HG03039 (cell line): ENCODE measurements at regions not wholly inside any gene's neighbourhood (a gene's known extent, or its start where the extent isn't known, plus 50 kb on each side); places are given as distances from the start of the nearest gene placed in this dataset.
"Not testable (repeated sequence)": the region's sequence is repeated elsewhere in the genome, so short reads cannot be mapped to it uniquely, and the experiment has no call there.

ENCODE experiments used
- ATAC-seq: cut with Tn5 transposase; IDR thresholded peaks from one replicate; pipeline ENCODE4 v1.9.1; 2021; ENCODE audit warnings: mild to moderate bottlenecking, moderate library complexity; ENCODE audit not compliant: unreplicated experiment

DNA sequence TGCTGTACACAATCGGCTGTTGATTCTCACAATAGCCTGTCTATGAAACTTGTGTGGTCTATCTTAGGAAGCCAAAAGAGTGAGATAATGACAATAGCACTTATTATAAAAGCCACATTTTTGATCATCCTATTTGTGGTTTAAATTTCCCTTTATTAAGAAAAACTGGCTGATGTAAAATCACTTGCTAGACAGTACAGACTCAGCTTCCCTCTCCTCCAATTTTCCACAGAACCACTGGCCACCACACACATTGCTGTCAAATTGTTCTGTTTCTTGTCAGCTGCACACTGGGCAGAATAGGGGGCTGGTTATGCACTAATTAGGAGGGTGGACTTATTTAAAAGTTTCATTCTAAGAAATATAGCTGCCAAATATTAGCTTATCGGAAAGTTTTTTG is 425.9 kb downstream of the EPHA3 start:
- ATAC-seq, result no peak

DNA sequence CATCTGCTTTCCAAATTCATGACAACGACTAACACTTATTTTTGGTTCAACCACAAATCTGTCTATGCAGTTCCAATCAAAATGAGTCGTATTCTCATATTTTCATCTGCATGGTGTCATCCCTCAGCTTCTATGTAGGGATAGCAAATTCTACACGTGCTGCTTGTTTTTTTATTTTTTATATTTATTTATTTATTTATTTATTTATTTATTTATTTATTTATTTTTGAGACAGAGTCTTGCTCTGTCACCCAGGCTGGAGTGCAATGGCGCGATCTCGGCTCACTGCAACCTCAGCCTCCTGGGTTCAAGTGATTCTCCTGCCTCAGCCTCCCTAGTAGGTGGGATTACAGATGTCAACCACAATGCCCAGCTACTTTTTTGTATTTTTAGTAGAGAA is 447.2 kb downstream of the EPHA3 start:
- not testable (repeated sequence) for ATAC-seq

DNA sequence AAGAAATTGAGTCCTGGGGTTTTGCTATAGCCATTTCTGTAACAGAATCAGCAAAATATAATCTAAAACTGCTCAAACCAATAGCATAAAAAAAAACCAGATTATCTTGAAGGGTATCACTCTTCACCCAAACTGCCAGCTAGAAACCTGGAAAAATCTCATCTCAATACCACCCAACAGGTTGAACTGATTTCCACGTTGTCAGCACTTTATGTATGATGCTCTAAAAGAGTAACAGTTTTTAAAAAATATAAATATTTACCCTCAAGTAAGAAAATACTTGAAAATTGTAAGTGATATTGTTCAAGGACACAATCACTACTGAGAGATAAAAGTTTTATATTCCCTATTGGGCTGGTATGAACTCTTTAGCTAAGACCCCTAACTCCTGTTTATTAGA is 451.3 kb downstream of the EPHA3 start:
- no peak for ATAC-seq

DNA sequence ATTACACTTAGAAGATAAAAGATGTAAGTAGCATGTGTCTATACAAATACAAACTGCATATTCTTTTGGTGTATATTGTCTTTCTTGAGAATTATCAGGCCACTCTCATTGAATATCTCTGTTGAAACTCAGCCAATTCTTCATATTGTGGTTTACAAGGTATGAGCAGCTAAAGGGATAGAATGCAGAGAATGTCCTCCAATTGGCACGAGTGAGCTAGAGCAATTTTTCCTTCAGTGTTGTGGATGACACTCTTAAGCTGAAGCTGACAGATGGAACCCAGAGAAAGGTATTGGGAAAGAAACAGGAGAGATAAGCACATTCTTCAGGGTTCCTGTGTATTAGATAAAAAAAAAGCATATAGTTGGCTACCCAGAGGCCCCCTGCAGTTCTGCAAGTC is 453.1 kb downstream of the EPHA3 start:
- no peak for ATAC-seq

DNA sequence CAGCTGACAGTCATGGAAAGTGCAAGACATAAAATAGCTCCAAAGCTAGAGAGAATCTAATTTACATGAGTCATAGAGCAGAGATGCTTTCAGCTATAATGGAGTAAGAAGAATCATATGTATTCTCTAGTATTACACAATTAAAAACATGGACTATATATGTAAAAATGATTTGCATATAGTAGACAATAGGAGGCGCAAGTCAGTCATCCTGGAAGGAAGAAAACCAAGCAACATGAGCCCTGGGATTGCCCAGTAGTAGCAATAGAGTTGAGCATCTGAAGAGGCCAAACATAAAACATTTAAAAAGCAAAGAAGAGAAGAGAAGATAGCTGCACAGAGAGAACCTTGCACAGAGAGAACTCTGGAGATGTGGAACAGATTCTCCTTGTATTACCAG is 455.0 kb downstream of the EPHA3 start:
- ATAC-seq, result no peak

DNA sequence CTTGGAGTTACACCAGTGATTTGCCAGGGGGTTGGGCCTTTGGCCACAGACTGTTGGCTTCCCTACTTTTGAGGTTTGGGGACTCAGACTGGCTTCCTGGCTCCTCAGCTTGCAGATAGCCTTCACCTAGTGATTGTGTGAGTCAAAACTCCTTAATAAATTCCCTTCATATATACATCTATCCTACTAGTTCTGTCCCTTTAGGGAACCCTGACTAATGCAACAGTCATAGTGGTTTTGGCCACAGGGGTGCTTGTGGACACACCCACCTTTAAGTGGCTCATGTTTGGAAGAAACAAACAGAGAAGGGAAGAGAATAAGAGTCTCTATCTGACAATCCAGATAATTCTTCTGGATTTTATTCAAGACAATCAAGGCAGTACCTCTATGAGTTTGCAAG is 457.7 kb downstream of the EPHA3 start:
- ATAC-seq, result no peak

DNA sequence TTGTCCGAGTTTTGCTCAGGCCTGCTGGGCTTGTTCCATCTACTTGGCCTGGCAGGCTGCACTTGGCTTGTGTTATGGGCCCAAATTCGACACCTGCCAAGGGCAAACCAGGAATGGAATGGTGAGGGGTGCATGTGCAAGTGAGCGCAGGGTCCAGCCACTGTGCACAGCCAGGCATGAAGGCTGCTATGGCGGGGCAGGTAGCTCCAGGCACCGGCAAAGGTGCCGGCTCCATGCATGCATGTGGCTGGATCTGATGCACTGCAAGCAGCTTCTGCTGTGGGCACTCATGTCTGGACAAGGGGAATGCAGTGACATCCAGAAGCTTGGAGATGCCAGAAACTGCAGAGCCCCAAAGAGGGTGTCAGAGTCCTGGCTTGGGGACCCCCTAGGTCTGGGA is 463.0 kb downstream of the EPHA3 start:
- ATAC-seq, result no peak

DNA sequence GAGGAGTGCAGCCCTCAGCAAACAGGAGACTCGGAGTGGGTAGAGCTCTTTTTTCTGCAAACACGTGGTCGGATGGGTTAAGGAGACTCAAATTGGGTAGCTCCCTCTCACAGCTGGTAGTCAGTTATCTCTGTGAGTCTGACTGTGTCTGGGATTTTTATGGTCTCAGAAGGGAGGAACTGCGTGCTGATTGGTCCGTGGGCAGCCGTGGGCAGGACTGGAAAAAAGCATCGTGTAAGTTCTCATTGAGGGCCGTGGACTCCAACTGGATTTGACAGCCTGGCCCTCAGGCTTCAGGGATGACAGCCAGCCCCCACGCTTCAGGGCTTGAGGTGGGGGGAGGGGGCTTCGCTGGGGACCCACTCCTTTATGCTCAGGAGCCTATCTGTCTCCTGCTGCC is 463.9 kb downstream of the EPHA3 start:
- ATAC-seq, result no peak

DNA sequence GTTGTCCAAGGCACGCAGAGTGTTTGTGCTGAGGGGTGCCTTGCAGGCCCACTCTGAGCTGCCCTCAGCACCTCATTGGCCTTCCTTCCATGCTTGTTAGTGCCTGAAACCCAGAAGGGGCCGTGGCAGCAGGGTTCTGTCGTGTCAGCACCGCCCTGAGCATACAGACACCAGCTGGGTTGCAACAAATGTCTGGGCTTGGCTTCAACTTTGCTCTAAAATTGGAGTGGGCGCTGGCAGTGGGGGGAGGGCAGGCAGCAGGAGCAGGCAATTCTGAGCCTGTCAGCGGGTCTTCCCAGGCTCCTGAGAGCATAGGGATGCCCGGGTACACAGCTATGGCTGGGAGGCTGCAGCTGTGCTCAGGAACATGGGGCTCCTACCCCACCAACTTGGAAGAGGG is 464.3 kb downstream of the EPHA3 start:
- no peak for ATAC-seq

DNA sequence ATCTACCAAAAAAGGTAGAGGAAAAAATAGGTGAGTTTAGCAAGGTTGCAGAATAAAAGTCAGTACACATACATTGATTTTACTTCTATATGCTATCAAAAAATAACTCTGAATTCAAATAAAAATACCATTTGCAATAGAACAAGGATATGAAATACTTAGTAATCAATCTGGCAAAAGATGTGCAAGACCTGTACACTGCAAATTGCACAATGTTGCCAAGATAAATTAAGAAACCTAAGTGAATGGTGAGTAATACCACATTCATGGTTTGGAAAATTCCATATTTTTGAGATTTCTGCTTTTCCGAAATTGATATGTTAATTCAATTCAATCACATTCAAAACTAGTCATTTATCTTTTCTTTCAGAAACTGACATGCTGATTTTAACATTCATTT is 464.8 kb downstream of the EPHA3 start:
- ATAC-seq, result no peak

DNA sequence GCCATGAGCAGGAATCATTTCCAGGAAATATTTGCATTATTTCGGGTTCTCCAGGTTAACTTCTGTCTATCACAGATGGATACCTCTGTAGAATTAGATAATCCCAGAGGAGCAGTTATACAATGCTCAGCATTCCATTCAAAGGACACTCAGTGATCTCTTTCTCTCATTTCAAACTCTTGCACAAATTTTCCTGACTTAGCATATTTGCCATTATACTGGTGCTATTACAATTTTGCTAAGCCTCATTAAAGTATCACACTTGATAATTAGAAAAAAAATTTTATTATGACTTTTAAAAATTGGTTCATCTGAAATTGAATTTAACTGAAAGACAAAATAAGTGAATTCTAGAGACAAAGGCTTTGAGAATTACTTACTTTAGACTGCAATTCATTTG is 469.0 kb downstream of the EPHA3 start:
- no peak for ATAC-seq

DNA sequence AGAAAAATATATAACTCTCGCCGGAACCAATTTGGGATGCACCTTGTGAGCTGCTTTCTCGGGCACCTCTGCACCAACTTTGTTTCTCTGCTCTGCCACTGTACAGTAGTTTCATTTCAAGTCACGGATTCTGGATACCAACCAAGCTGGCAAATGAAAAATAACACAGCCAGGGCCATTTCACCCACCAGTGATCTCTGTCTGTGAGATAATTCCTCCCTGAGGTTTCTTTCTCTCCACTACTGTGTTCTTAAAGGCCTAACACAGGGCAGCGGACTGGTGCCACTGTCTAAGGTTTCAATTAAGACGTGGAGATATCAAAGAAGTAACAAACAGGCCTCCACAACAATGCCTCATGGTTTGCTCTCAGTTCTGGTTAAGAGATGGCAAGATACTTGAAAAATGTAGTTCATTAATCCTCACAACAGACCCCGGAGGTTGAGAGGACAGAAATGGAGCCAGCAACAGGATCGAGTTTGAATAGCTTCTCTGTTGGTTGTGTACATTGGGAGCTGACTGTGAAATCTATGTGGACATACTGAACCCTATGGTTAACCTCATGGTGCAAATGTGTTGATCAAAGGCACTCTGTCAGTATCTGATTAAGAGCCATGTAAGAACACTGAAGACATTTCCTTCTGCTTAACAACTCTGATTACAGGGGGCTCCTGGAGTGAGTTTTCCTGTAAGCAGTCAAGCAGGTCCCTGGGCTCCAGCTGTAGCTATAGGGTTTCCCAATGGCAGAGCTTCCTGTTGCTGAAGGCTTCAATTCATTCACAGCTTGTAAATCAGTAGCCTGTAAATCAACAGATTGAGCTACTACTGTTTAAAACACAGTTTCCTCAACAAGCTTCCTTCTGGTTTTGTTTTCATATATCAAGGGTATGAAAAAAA is 470.5 kb downstream of the EPHA3 start:
- no peak for ATAC-seq

DNA sequence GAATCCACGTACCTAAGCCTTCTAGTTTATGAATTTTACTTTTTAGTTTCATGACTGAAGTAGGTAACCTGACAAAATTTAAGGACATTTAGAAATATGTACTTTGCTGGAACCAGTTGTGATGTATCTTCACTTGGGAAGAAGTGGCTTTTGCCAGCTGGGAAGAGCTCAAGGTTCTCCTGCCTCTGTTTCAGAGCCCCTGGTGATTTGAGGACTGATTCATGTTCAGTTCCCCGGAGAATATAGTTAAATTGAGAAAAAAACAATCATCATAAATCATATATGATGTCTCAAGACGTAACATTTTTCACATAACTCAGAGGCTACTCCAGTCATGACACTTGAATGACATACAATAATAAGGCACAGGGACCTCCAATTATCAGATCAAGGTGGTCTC is 473.4 kb downstream of the EPHA3 start:
- ATAC-seq, result no peak

DNA sequence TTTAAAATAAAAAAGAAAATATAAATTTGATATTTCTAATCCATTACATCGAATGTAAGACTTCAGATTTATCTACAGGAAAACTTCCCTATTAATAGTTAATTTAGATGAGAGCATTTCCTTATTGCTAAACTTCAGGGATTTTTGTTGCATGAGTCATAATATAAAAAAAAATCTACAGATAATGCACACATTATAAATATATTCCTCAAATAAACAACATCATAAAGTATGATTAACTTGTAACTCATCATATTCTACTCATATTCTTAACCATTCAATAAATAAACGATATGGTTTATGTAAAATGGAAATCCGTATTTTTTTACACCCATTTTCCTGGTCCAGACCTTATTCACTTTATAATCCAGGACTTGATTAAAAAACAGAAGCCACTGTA is 477.0 kb downstream of the EPHA3 start:
- ATAC-seq, result no peak

DNA sequence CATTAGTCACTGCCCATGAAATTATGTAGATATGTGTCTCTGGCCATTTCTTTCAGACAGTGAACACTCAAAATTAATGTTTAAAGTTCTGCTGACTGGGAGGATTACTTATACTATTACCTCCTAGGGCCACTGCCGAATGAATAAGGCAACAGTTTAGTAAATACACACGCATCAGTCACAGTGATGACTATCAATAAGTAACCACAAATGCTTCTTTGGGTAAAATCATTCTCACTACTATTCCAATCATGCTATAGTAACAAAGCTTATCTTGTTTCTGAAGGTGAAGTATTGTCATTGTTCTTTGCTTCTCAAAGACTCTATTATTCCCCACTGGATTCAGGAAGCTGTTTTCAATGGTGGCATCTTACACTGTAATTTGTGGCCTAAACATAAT is 478.8 kb downstream of the EPHA3 start:
- no peak for ATAC-seq

DNA sequence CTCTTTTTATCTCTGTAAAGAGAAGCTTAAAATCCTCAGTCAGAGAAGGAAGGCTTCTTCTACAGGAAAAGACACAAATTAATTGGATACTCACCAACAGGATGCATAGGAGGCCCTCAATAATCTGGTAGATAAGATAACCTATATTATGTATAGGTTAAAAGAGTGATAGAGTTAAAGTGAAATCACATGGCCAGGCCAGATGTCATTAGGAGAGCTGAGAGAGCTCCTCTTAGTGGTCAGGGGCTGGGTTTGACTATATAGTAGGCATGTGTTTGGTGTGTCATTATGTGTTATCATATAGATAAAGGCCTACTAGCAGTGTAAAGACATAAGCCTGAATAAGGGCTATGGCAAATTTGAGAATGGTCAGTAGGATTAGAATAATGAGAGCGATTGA is 479.3 kb downstream of the EPHA3 start:
- ATAC-seq, result no peak

DNA sequence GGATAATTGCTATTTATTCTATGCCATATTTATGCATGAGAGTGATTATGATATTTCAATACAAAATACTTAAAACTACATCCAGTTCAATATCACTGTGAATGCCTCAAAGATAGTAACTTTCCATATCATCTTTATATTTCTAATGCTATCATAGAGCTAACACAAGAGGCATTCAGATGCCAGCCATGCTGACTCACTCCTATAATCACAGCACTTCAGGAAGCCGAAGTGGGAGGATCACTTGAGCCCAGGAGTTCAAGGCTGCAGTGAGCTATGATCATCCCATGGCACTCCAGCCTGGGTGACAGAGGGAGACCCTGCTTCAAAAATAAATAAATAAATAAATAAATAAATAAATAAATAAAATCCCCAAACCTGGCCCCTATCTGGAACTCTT is 498.7 kb downstream of the EPHA3 start:
- no peak for ATAC-seq

DNA sequence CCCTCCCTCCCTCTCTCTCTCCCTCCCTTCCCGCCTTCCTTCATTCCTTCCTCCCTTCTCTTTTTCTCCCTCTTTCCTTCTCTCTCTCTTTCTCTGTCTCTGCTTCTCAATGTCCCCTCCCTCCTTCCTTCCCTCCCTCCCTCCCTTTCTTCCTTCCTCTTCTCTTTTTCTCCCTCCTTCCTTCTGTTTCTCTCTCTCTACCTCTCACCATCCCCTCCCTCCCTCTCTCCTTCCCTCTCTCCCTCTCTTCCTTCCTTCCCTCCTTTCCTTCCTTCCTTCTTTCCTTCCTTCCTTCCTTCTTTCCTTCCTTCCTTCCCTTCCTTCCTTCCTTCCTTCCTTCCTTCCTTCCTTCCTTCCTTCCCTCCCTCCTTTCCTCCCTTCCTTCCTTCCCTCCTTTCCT is 504.6 kb downstream of the EPHA3 start:
- no peak for ATAC-seq

DNA sequence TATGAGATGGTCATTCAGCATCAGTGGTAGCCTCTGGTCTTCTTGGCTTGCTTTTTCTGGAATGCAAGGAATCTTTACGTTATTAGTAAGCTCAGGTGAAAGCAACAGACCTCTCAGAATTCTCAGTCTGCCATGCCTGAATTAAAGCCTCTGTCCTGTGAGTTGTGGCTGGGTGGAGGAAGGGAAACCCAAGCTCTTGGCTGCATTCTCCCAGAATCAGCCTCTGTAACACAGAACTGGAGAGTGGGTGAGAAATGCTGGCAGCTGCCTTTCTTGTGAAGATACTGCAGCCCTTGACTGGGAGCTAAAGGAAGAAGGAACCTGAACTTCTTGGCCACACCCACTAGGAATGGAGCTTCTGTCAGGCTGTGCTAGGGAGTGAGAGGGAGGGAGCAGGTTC is 505.8 kb downstream of the EPHA3 start:
- ATAC-seq, result no peak

DNA sequence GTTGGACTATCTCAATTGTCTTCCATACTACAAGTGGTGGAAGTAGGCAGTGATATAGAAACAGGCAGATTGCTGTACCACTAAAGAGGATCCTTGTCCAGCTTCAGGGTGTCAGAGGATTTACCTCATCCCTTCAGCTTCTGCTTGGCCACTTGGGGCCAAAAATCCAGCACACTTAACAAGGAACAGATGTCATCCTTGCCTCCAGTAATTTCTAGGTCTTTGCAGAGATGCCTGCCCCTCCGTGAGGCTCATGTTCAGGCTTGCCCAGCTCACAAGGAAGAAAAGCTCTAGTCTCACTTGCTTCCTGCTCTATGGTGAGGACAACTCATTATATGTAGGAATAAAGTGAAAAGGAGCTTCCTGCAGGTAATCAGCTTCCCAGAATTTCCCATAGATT is 510.3 kb downstream of the EPHA3 start:
- no peak for ATAC-seq

DNA sequence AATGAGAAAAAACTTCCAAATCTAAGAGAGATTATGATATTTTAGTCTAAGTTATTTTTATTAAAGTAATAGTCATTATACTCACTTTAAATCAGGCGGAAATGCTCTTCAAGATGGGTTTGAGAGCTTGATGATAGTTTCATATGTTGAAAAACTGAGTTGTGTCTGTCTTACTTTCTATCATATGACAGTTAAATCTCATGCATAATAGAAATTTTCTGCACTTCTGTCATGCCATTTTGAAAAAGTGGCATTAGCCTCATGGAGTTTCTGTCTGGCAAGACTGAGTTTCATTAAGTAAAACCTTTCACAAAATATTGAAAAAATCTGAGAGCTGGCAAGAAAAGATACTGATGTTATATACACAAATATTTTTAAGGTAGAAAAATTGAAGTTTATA is 511.8 kb downstream of the EPHA3 start:
- ATAC-seq, result no peak

DNA sequence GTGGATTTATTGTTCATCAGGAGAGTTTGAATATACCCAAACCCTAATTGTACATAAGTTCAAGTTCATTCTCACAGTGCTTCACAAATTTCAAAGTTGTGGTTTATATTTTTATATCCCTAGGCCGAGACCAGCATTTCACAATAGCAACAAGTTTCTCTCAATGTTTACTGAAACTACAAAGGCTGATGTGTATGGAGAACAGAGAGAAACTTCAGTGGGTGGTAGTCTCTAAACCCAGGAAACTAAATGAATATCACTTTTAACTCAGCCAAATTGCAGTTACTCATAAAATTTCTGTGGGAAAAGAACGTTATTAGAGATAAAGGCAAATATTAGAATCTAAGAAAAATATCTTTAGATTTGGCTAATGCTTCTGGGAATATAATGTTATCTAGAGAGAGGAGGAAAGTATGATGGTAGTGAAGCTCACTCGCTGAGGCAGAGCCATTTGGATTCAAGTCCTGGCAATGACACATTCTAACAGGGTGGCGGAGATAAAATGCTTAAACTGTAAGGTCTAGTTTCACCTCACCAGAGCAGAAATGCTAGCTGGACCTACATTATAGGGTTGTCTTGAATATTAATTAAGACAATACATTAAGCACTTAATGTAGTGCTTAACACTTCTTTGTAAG is 514.8 kb downstream of the EPHA3 start:
- no peak for ATAC-seq

DNA sequence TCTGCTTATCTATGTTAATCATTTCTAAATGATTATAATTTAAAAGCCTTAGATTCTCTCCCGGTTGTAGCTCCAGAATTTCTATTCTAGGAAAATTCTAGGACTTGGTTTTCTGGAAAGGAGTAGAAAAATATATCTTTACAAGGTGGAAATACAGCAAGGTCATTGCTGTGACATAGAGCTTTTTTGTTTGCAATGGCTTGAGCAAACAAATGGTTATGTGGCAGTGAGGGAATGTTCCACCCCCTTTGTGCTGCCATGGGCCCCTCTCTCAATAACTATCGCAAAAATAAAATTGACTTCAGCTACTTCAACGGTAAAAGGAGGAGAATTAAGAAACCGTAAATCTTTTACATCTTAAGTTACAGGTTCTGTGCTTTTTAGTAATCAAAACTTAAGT is 517.1 kb downstream of the EPHA3 start:
- no peak for ATAC-seq
